ENCODE measurements at regions not wholly inside any gene's neighbourhood (a gene's known extent, or its start where the extent isn't known, plus 50 kb on each side); places are given as distances from the start of the nearest gene placed in this dataset.

GRCh38 chr16:22757202-22757601, 56.8 kb upstream of the HS3ST2 start:
- in situ Hi-C loops (cut with MboI; ENCODE audit: low sequenced_read_pairs): no loop called here

DNA sequence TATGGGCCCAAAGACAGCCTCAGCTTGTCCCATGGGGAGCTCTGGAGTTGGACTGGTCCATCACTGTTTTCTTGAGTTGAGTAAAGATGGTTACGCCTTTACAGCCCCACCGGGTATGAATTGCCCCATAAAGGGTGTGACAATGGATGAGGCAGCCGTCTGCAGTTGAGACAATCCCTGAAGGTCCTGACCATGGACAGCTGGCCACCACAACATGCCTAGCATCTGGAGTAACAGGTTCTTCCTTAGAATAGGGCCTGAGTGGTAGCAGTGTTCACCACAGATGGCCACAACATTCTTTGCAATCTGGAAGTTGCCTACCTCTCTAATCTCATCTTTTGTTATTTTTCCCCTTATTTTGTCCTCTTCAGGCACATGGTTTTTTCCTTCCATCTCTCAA, 51.5 kb upstream of the HS3ST2 start:
- in situ Hi-C loops (cut with MboI; ENCODE audit: low sequenced_read_pairs): no loop called here

DNA sequence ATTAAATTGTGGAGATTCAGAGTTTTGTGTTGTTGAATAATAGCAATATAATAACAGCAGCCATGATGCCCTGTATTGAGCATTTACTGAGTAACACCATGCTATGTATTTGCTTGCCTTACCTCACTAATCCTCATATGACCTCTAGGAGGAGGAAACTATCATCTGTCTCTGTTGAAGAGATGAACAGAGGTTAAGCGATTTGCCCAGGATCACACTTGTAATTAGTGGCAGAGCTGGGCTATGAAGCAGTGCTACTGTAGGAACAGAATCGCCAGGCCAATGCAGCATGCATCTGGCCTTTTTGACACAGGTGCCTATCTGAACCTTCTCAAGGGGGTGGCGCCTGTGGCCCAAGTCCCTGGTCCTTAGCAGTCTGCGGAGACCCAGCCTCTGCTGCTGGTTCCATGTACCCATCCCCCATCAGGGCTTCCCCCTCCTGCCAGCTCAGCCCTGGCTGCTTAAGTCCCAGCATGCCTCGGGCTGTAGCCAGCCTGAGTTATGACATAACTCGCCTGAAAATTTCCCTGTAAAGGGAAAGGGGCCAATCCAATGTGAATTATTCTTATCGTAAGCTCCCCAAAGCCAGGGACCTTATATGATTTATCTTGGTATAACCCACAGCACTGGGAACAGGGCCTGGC, 50.4 kb upstream of the HS3ST2 start:
- in situ Hi-C loops (cut with MboI; ENCODE audit: low sequenced_read_pairs): no loop called here
